K562 (cell line): ENCODE measurements at regions not wholly inside any gene's neighbourhood (a gene's known extent, or its start where the extent isn't known, plus 50 kb on each side); places are given as distances from the start of the nearest gene placed in this dataset.

Source experiments
- CTCF ChIP-seq, 3 experiments: IDR thresholded peaks in 2 of 3; conservative IDR thresholded peaks in 1 of 3; 2 replicates each; pipeline ENCODE4 v1.5.1; 2011 to 2012; ENCODE audit warnings: low read length in 3 of 3, mild to moderate bottlenecking in 3 of 3, control low read depth in 2 of 3, improper control_type of control experiment in 1 of 3, inconsistent platforms in 1 of 3, low read depth in 1 of 3, mixed read lengths in 1 of 3, moderate library complexity in 1 of 3; ENCODE audit not compliant: insufficient read depth in 2 of 3
- HIVEP1 ChIP-seq: fragments of 250-450 bp; sonication (Bioruptor Pico); IDR thresholded peaks from 2 replicates; pipeline ENCODE4 v1.4.0; 2020; ENCODE audit warnings: mild to moderate bottlenecking
- ZNF175 ChIP-seq: fragments of 200-800 bp; sonication (Bioruptor generic); IDR thresholded peaks from 2 replicates; pipeline ENCODE4 v1.6.1; 2016; ENCODE audit warnings: low read depth, mild to moderate bottlenecking, missing genetic modification characterization, missing compliant biosample characterization

GRCh38 chr11:116202922-116203321 is 569.9 kb downstream of the BUD13 start:
- no peak for TF ChIP-seq CTCF (IDR thresholded peaks at IDR 0.05 in 2 of 3, conservative IDR thresholded peaks at IDR 0.05 in 1 of 3; ENCODE audit: insufficient read depth in 2 of 3, low read depth in 1 of 3, low read length in 3 of 3)
- TF ChIP-seq HIVEP1 (CRISPR knock-in tag), result no peak
- TF ChIP-seq ZNF175 (CRISPR knock-in tag), result no peak
